ENCODE measurements at regions not wholly inside any gene's neighbourhood (a gene's known extent, or its start where the extent isn't known, plus 50 kb on each side); places are given as distances from the start of the nearest gene placed in this dataset.

- no peaks in the 10 kb centered on the region for H3K27me3 ChIP-seq (ENCODE audit: control insufficient read depth in 1 of 2, insufficient read depth in 2 of 2, low read length in 2 of 2)
- H3K27ac ChIP-seq (ENCODE audit: low read length): no peak overlapping the region
- H3K36me3 ChIP-seq (ENCODE audit: control insufficient read depth in 2 of 2, insufficient read depth in 2 of 2, low read length in 2 of 2): no peaks in the 10 kb centered on the region
- no peak overlapping the region for H3K9ac ChIP-seq (ENCODE audit: low read length in 2 of 2)
- H3K9me3 ChIP-seq (ENCODE audit: control insufficient read depth in 2 of 2, low read length in 2 of 2): peaks cover 0 to 4% of the 10 kb centered on the region in 2 donors
- H3K4me3 ChIP-seq (ENCODE audit: low read length in 2 of 2): no peak overlapping the region
- no peaks in the 10 kb centered on the region for H3K4me1 ChIP-seq (ENCODE audit: control insufficient read depth, insufficient read depth, low read length)
Measured at GRCh38 chrX:4206941-4207340, 493.5 kb upstream of the PRKX start.

DNA sequence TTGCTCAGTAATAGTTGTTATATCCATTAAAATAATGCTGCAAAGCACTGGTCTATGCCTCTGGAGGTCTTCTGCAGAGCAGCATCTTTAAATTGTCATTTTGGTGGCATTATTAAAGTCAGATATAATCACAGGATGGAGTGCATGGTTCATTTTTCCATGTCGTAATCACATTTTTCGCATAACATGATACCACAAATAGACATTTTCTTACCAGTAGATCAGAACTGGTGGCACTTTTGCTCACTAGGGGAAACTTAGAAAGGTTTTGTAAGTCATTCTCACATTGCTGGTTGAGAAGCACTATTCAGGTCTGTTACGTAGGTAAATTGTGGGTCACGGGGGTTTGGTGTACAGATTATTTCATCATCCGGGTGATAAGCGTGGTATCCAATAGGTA lies 484.5 kb upstream of the PRKX start:
- H3K36me3 ChIP-seq (ENCODE audit: control insufficient read depth in 2 of 2, insufficient read depth in 2 of 2, low read length in 2 of 2): no peaks in the 10 kb centered on the region
- H3K4me3 ChIP-seq (ENCODE audit: low read length in 2 of 2): no peak overlapping the region
- no peak overlapping the region for H3K27ac ChIP-seq (ENCODE audit: low read length)
- H3K27me3 ChIP-seq (ENCODE audit: control insufficient read depth in 1 of 2, insufficient read depth in 2 of 2, low read length in 2 of 2): no peaks in the 10 kb centered on the region
- H3K4me1 ChIP-seq (ENCODE audit: control insufficient read depth, insufficient read depth, low read length): no peaks in the 10 kb centered on the region
- no peak overlapping the region for H3K9ac ChIP-seq (ENCODE audit: low read length in 2 of 2)
- no peaks in the 10 kb centered on the region for H3K9me3 ChIP-seq (ENCODE audit: control insufficient read depth in 2 of 2, low read length in 2 of 2)

DNA sequence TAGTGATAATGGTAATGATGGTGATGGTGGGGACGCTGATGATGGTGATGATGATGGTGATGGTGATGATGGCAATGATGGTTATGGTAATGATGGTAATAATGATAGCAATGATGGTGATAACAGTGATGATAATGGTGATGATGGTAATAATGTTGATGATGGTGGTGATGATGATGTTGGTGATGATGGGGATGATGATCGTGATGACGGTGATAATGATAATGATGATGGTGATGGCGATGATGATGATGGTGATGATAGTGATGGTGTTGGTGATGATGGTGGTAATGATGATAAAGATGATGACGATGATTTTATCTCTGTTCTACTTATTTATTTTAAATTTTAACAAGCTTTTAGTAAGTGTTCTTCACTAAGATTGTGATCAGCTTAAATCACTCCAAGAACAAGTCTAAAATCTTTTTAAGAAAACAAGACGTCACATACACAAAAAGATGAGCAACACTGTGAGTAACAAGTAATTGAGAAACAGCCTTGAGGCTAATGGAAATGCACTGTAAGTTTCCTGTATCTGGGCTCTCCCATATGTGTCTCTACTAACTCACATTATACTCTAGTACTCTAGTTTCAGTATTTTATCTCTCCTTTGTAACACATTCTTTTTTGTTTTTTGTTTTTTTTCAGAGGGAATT lies 480.2 kb upstream of the PRKX start:
- no peaks in the 10 kb centered on the region for H3K4me1 ChIP-seq (ENCODE audit: control insufficient read depth, insufficient read depth, low read length)
- no peak overlapping the region for H3K9ac ChIP-seq (ENCODE audit: low read length in 2 of 2)
- H3K9me3 ChIP-seq (ENCODE audit: control insufficient read depth in 2 of 2, low read length in 2 of 2): no peaks in the 10 kb centered on the region
- H3K27ac ChIP-seq (ENCODE audit: low read length): no peak overlapping the region
- H3K4me3 ChIP-seq (ENCODE audit: low read length in 2 of 2): no peak overlapping the region
- H3K27me3 ChIP-seq (ENCODE audit: control insufficient read depth in 1 of 2, insufficient read depth in 2 of 2, low read length in 2 of 2): no peaks in the 10 kb centered on the region
- H3K36me3 ChIP-seq (ENCODE audit: control insufficient read depth in 2 of 2, insufficient read depth in 2 of 2, low read length in 2 of 2): no peaks in the 10 kb centered on the region

DNA sequence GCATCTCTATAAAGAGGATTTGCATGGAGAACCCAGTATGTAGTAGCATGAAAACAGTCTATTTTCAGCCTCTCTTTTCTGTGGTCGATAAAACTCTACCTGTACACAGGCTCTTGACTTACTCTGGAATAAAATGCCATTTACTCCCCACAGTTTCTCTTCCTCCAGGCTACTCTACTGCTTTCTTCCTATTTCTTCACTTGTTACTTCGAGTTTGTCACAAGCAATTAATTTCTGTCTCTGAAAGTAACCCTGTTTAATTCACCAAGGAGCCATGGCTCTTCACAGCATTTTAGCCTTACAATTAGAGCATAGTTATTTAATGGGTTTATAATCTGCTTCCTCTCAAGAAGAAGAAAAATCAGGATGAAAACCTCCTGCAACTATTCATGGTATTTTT lies 472.9 kb upstream of the PRKX start:
- H3K9ac ChIP-seq (ENCODE audit: low read length in 2 of 2): no peak overlapping the region
- H3K27me3 ChIP-seq (ENCODE audit: control insufficient read depth in 1 of 2, insufficient read depth in 2 of 2, low read length in 2 of 2): no peaks in the 10 kb centered on the region
- H3K4me1 ChIP-seq (ENCODE audit: control insufficient read depth, insufficient read depth, low read length): no peaks in the 10 kb centered on the region
- H3K36me3 ChIP-seq (ENCODE audit: control insufficient read depth in 2 of 2, insufficient read depth in 2 of 2, low read length in 2 of 2): no peaks in the 10 kb centered on the region
- H3K9me3 ChIP-seq (ENCODE audit: control insufficient read depth in 2 of 2, low read length in 2 of 2): peaks cover 0 to 3% of the 10 kb centered on the region in 2 donors
- H3K27ac ChIP-seq (ENCODE audit: low read length): no peak overlapping the region
- H3K4me3 ChIP-seq (ENCODE audit: low read length in 2 of 2): no peak overlapping the region

GRCh38 chrX:4185086-4185485 lies 471.6 kb upstream of the PRKX start:
- Histone ChIP-seq H3K27ac (ENCODE audit: low read length) (no peak overlapping the region), H3K4me3 (ENCODE audit: low read length in 2 of 2) (no peak overlapping the region), H3K27me3 (ENCODE audit: control insufficient read depth in 1 of 2, insufficient read depth in 2 of 2, low read length in 2 of 2) (no peaks in the 10 kb centered on the region)

GRCh38 chrX:4182408-4182806 lies 469.0 kb upstream of the PRKX start:
- Histone ChIP-seq H3K9me3 (ENCODE audit: control insufficient read depth in 2 of 2, low read length in 2 of 2) (peaks cover 0 to 3% of the 10 kb centered on the region in 2 donors), H3K4me1 (ENCODE audit: control insufficient read depth, insufficient read depth, low read length) (no peaks in the 10 kb centered on the region), H3K27ac (ENCODE audit: low read length) (no peak overlapping the region), H3K27me3 (ENCODE audit: control insufficient read depth in 1 of 2, insufficient read depth in 2 of 2, low read length in 2 of 2) (no peaks in the 10 kb centered on the region), H3K36me3 (ENCODE audit: control insufficient read depth in 2 of 2, insufficient read depth in 2 of 2, low read length in 2 of 2) (no peaks in the 10 kb centered on the region), H3K4me3 (ENCODE audit: low read length in 2 of 2) (no peak overlapping the region), H3K9ac (ENCODE audit: low read length in 2 of 2) (no peak overlapping the region)

More at GRCh38 chrX:4185086-4185485, 471.6 kb upstream of the PRKX start:
- Histone ChIP-seq H3K36me3 (ENCODE audit: control insufficient read depth in 2 of 2, insufficient read depth in 2 of 2, low read length in 2 of 2) (no peaks in the 10 kb centered on the region), H3K4me1 (ENCODE audit: control insufficient read depth, insufficient read depth, low read length) (no peaks in the 10 kb centered on the region), H3K9ac (ENCODE audit: low read length in 2 of 2) (no peak overlapping the region), H3K9me3 (ENCODE audit: control insufficient read depth in 2 of 2, low read length in 2 of 2) (peaks cover 0 to 3% of the 10 kb centered on the region in 2 donors)

GRCh38 chrX:4181782-4182407 lies 468.4 kb upstream of the PRKX start:
- Histone ChIP-seq H3K27ac (ENCODE audit: low read length) (no peak overlapping the region), H3K4me1 (ENCODE audit: control insufficient read depth, insufficient read depth, low read length) (no peaks in the 10 kb centered on the region), H3K9ac (ENCODE audit: low read length in 2 of 2) (no peak overlapping the region), H3K27me3 (ENCODE audit: control insufficient read depth in 1 of 2, insufficient read depth in 2 of 2, low read length in 2 of 2) (no peaks in the 10 kb centered on the region), H3K4me3 (ENCODE audit: low read length in 2 of 2) (no peak overlapping the region), H3K9me3 (ENCODE audit: control insufficient read depth in 2 of 2, low read length in 2 of 2) (peaks cover 0 to 3% of the 10 kb centered on the region in 2 donors), H3K36me3 (ENCODE audit: control insufficient read depth in 2 of 2, insufficient read depth in 2 of 2, low read length in 2 of 2) (no peaks in the 10 kb centered on the region)

DNA sequence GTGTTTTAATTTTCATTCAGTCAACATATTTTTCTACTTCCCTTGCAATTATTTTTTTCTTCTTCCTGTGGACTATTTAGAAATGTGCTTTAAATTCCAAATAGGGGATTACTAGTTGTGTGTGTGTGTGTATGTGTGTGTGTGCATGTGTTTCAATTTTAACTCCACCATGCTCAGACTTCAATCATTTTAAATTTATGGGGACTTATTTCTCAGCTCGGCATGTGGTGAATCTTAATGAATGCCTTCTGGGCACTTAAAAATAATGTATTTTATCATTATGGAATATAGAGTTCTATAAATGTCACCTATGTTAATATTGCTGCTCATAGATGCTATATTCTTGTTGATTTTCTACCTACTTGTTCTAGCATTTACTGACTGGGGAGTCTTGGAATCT lies 465.6 kb upstream of the PRKX start:
- Histone ChIP-seq H3K36me3 (ENCODE audit: control insufficient read depth in 2 of 2, insufficient read depth in 2 of 2, low read length in 2 of 2) (no peaks in the 10 kb centered on the region), H3K27me3 (ENCODE audit: control insufficient read depth in 1 of 2, insufficient read depth in 2 of 2, low read length in 2 of 2) (no peaks in the 10 kb centered on the region), H3K4me3 (ENCODE audit: low read length in 2 of 2) (no peak overlapping the region), H3K27ac (ENCODE audit: low read length) (no peak overlapping the region), H3K9me3 (ENCODE audit: control insufficient read depth in 2 of 2, low read length in 2 of 2) (peaks cover 0 to under 1% of the 10 kb centered on the region in 2 donors), H3K4me1 (ENCODE audit: control insufficient read depth, insufficient read depth, low read length) (no peaks in the 10 kb centered on the region), H3K9ac (ENCODE audit: low read length in 2 of 2) (no peak overlapping the region)

- Histone ChIP-seq H3K9me3 (ENCODE audit: control insufficient read depth in 2 of 2, low read length in 2 of 2) (no peaks in the 10 kb centered on the region), H3K27ac (ENCODE audit: low read length) (no peak overlapping the region), H3K4me1 (ENCODE audit: control insufficient read depth, insufficient read depth, low read length) (no peaks in the 10 kb centered on the region)
Measured at GRCh38 chrX:4175221-4175620, 461.8 kb upstream of the PRKX start.

GRCh38 chrX:4173743-4174142 lies 460.3 kb upstream of the PRKX start:
- Histone ChIP-seq H3K9me3 (ENCODE audit: control insufficient read depth in 2 of 2, low read length in 2 of 2) (no peaks in the 10 kb centered on the region), H3K4me3 (ENCODE audit: low read length in 2 of 2) (no peak overlapping the region), H3K9ac (ENCODE audit: low read length in 2 of 2) (no peak overlapping the region), H3K27ac (ENCODE audit: low read length) (no peak overlapping the region), H3K27me3 (ENCODE audit: control insufficient read depth in 1 of 2, insufficient read depth in 2 of 2, low read length in 2 of 2) (no peaks in the 10 kb centered on the region), H3K36me3 (ENCODE audit: control insufficient read depth in 2 of 2, insufficient read depth in 2 of 2, low read length in 2 of 2) (no peaks in the 10 kb centered on the region), H3K4me1 (ENCODE audit: control insufficient read depth, insufficient read depth, low read length) (no peaks in the 10 kb centered on the region)

More at GRCh38 chrX:4175221-4175620, 461.8 kb upstream of the PRKX start:
- Histone ChIP-seq H3K4me3 (ENCODE audit: low read length in 2 of 2) (no peak overlapping the region), H3K27me3 (ENCODE audit: control insufficient read depth in 1 of 2, insufficient read depth in 2 of 2, low read length in 2 of 2) (no peaks in the 10 kb centered on the region), H3K36me3 (ENCODE audit: control insufficient read depth in 2 of 2, insufficient read depth in 2 of 2, low read length in 2 of 2) (no peaks in the 10 kb centered on the region), H3K9ac (ENCODE audit: low read length in 2 of 2) (no peak overlapping the region)

GRCh38 chrX:4151798-4152197 lies 438.3 kb upstream of the PRKX start:
- Histone ChIP-seq H3K4me1 (ENCODE audit: control insufficient read depth, insufficient read depth, low read length) (no peaks in the 10 kb centered on the region), H3K4me3 (ENCODE audit: low read length in 2 of 2) (no peak overlapping the region), H3K27me3 (ENCODE audit: control insufficient read depth in 1 of 2, insufficient read depth in 2 of 2, low read length in 2 of 2) (no peaks in the 10 kb centered on the region), H3K9me3 (ENCODE audit: control insufficient read depth in 2 of 2, low read length in 2 of 2) (no peaks in the 10 kb centered on the region), H3K9ac (ENCODE audit: low read length in 2 of 2) (no peak overlapping the region), H3K36me3 (ENCODE audit: control insufficient read depth in 2 of 2, insufficient read depth in 2 of 2, low read length in 2 of 2) (no peaks in the 10 kb centered on the region), H3K27ac (ENCODE audit: low read length) (no peak overlapping the region)

Measured in stomach smooth muscle (tissue), 2 donors.